Ovary (tissue), 3 donors: ENCODE measurements at regions not wholly inside any gene's neighbourhood (a gene's known extent, or its start where the extent isn't known, plus 50 kb on each side); places are given as distances from the start of the nearest gene placed in this dataset.

Experiments used
- CTCF ChIP-seq, 3 donors: fragments of 450-650 bp in 2 of 3; fragments of 200-600 bp in 1 of 3; IDR thresholded peaks; one replicate each; pipeline versions ENCODE4 v1.5.1 to v1.8.0; 2016 to 2022; ENCODE audit warnings: antibody characterized with exemption in 3 of 3, mild to moderate bottlenecking in 1 of 3
- POLR2A ChIP-seq: fragments of 450-650 bp; IDR thresholded peaks from one replicate; pipeline ENCODE4 v1.6.1; 2017; ENCODE audit warnings: antibody characterized with exemption, mild to moderate bottlenecking, moderate library complexity
- donor health status: DM: no; HTN: no; CAD: no.

GRCh38 chr1:22292011-22292788 is 149.3 kb upstream of the WNT4 start:
- TF ChIP-seq CTCF (IDR thresholded peaks at IDR 0.05): no peak
- no peak for TF ChIP-seq POLR2A
